HL-60 (cell line): ENCODE measurements at regions not wholly inside any gene's neighbourhood (a gene's known extent, or its start where the extent isn't known, plus 50 kb on each side); places are given as distances from the start of the nearest gene placed in this dataset.

ENCODE experiments used
- DNase-seq, 2 experiments: peaks; one replicate each; pipeline ENCODE4 v3.0.0-alpha.2; 2010 to 2020; ENCODE audit warnings: low read depth in 1 of 2, low spot score in 1 of 2
- H3K27ac ChIP-seq: fragments of 250-450 bp; sonication (Bioruptor Pico); replicated peaks from 2 replicates; pipeline ENCODE4 v1.5.1; 2020; ENCODE audit warnings: mild to moderate bottlenecking, moderate library complexity
- H3K27me3 ChIP-seq: fragments of 250-450 bp; sonication (Bioruptor Pico); 2 replicates; pipeline ENCODE4 v1.5.1; 2021; ENCODE audit warnings: mild to moderate bottlenecking, moderate library complexity; ENCODE audit not compliant: insufficient read depth, poor library complexity, severe bottlenecking
- H3K4me3 ChIP-seq: replicated peaks from 2 replicates; pipeline ENCODE4 v1.5.1; 2011; ENCODE audit warnings: mild to moderate bottlenecking, control low read depth, low read length; ENCODE audit not compliant: insufficient read depth
- GABPA ChIP-seq: IDR thresholded peaks from 2 replicates; pipeline ENCODE4 v1.6.1; 2012; ENCODE audit warnings: low read depth
- POLR2AphosphoS5 ChIP-seq: IDR thresholded peaks from 2 replicates; pipeline ENCODE4 v1.6.1; 2012; ENCODE audit warnings: low read depth
- SPI1 ChIP-seq: IDR thresholded peaks from 2 replicates; pipeline ENCODE4 v1.6.1; 2012; ENCODE audit warnings: low read depth, mild to moderate bottlenecking, borderline replicate concordance
- TF ChIP-seq, protein P1 (sequence below): IDR thresholded peaks from 2 replicates; pipeline ENCODE4 v1.6.1; 2012; ENCODE audit warnings: low read depth; ENCODE audit not compliant: insufficient replicate concordance
- TF ChIP-seq, protein P2 (sequence below): IDR thresholded peaks from one replicate; pipeline ENCODE4 v1.5.1; 2011; ENCODE audit warnings: low read length, control low read depth, inconsistent platforms; ENCODE audit not compliant: insufficient read depth

DNA sequence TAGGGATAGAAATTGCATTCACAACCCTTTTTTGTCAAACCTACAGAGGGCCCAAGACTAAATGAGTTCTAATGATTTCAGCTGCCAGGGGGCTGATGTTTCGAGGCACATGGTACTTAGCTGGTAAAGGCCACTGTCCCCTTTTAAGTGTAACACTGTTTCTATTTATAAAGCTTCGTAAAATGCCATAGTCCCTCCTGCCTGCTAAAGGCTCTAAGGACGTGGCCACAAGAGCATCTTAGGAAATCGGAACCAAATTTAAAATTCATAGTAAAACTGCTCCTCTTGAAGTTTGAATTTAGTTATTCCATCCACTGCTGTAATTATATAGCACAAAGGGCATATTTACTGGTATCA lies 170.3 kb upstream of the WWC1 start:
- Histone ChIP-seq H3K27me3 (no peaks in the 10 kb centered on the region), H3K4me3 (no peak overlapping the region), H3K27ac (no peak overlapping the region)
- no peak for DNase-seq
- TF ChIP-seq, protein P1, sequence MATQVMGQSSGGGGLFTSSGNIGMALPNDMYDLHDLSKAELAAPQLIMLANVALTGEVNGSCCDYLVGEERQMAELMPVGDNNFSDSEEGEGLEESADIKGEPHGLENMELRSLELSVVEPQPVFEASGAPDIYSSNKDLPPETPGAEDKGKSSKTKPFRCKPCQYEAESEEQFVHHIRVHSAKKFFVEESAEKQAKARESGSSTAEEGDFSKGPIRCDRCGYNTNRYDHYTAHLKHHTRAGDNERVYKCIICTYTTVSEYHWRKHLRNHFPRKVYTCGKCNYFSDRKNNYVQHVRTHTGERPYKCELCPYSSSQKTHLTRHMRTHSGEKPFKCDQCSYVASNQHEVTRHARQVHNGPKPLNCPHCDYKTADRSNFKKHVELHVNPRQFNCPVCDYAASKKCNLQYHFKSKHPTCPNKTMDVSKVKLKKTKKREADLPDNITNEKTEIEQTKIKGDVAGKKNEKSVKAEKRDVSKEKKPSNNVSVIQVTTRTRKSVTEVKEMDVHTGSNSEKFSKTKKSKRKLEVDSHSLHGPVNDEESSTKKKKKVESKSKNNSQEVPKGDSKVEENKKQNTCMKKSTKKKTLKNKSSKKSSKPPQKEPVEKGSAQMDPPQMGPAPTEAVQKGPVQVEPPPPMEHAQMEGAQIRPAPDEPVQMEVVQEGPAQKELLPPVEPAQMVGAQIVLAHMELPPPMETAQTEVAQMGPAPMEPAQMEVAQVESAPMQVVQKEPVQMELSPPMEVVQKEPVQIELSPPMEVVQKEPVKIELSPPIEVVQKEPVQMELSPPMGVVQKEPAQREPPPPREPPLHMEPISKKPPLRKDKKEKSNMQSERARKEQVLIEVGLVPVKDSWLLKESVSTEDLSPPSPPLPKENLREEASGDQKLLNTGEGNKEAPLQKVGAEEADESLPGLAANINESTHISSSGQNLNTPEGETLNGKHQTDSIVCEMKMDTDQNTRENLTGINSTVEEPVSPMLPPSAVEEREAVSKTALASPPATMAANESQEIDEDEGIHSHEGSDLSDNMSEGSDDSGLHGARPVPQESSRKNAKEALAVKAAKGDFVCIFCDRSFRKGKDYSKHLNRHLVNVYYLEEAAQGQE: no peak
- no peak for TF ChIP-seq GABPA
- TF ChIP-seq POLR2AphosphoS5: no peak
- TF ChIP-seq SPI1: no peak
- TF ChIP-seq, protein P2, sequence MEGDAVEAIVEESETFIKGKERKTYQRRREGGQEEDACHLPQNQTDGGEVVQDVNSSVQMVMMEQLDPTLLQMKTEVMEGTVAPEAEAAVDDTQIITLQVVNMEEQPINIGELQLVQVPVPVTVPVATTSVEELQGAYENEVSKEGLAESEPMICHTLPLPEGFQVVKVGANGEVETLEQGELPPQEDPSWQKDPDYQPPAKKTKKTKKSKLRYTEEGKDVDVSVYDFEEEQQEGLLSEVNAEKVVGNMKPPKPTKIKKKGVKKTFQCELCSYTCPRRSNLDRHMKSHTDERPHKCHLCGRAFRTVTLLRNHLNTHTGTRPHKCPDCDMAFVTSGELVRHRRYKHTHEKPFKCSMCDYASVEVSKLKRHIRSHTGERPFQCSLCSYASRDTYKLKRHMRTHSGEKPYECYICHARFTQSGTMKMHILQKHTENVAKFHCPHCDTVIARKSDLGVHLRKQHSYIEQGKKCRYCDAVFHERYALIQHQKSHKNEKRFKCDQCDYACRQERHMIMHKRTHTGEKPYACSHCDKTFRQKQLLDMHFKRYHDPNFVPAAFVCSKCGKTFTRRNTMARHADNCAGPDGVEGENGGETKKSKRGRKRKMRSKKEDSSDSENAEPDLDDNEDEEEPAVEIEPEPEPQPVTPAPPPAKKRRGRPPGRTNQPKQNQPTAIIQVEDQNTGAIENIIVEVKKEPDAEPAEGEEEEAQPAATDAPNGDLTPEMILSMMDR: no peak

DNA sequence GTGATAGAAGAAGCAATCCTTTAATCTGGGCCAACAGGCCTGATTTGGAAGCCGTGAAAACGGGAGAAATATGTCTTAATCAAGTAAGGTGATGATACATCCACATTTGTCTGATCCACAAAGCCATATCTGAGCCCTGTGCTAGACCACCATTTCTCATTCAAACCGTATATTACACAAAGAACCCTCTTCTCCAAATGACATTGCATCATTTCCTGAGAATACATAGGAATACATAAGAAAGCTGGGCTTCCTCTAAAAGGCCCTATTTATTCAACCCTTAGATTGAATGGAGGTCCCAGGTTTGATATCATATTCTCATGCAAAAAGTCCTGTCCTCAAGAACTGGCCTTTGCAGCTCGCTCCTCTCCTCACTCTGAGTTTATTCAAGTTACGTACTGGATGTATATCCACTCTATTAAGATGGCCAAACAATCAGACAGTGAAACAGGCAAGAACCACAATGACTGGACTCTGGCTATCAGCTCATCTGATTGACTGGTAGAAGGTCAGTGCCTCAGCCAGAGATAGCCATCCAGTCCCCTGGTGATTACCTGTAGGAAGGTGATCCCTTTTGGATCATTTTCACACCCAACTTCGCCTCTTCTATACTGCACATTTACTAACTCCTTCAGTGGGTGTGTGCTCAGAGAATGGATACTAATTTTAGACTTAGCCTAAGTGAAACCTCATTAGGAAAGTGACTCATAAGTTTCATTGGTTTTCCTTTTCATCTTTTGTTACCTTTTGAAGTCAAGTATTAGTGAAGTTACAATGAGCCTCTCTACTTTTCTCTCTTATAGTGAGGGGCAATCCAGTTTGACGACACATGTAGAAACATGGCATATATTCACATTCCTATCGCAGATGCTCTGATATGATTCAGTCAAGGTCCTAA lies 167.6 kb upstream of the WWC1 start:
- no peaks in the 10 kb centered on the region for H3K27me3 ChIP-seq
- H3K27ac ChIP-seq: no peak overlapping the region
- no peak overlapping the region for H3K4me3 ChIP-seq
- DNase-seq: no peak
- no peak for TF ChIP-seq SPI1

DNA sequence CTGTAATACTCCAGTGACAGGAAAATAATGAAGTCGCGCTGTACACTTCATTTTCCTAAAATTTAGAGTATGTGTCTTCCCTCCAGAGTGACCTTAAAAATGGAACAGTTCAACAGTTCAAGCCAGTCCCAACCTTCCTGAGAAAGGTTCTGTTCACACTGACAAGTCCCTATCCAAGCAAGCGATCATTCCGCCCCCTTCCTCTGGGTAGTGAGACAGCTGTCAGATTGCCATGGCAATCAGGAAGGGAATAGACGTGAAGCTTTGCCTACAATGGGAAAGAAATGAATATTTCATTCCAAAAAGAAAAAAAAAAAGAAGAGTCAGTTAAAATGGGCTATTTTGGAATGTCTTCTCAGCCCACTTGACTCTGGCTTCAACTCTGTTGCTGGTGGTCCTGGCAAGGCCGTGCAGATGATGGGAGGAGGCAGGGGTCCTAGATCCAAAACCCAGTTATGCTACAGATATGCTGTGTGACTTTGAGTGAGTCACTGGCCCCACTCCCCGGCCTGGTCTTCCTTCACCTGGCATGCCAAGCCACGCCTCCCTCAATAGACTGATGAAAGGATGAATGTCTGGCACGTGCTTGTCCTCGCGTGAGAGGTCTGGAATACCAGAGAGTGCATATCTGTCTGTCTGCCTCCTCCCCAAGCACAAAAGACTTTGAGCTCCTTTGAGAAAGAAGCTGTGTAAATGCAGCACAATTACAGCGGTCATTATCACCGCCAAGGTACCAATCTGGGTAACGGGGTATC lies 165.8 kb upstream of the WWC1 start:
- Histone ChIP-seq H3K27me3 (no peaks in the 10 kb centered on the region), H3K27ac (no peak overlapping the region), H3K4me3 (no peak overlapping the region)
- TF ChIP-seq, protein P2: no peak
- TF ChIP-seq GABPA (no peak), POLR2AphosphoS5 (no peak), SPI1 (no peak)
- TF ChIP-seq, protein P1: no peak
- DNase-seq: no peak

DNA sequence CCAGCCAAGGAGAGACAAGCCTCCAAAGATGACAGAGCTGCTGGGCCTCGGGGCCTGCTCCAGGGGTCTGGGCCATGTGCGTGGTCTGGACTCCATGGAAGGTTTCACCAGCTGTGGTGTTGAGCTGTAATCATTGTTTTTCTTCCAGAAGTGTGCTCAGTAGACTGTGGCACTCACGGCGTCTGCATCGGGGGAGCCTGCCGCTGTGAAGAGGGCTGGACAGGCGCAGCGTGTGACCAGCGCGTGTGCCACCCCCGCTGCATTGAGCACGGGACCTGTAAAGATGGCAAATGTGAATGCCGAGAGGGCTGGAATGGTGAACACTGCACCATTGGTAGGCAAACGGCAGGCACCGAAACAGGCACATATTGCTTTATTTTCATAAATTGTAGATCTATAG lies 164.8 kb upstream of the WWC1 start:
- Histone ChIP-seq H3K4me3 (no peak overlapping the region), H3K27me3 (no peaks in the 10 kb centered on the region), H3K27ac (no peak overlapping the region)
- no peak for TF ChIP-seq POLR2AphosphoS5
- TF ChIP-seq, protein P1: no peak
- TF ChIP-seq GABPA: no peak
- TF ChIP-seq SPI1: no peak
- TF ChIP-seq, protein P2: no peak
- no peak for DNase-seq
